ENCODE measurements at regions not wholly inside any gene's neighbourhood (a gene's known extent, or its start where the extent isn't known, plus 50 kb on each side); places are given as distances from the start of the nearest gene placed in this dataset.

DNA sequence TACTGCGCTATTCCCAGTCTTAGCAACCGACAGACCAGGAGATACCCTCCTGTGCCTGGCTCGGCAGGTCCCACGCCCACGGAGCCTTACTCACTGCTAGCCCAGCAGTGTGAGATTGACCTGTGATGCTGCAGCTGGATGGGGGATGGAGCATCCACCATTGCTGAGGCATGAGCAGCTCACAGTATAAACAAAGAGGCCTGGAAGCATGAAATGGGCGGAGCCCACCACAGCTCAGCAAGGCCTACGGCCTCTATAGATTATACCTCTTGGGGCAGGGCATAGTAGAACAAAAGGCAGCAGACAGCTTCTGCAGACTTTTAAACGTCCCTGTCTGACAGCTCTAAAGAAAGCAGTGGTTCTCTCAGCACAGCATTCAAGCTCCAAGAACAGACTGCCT is 160.3 kb downstream of the ANXA2 start:
- TF ChIP-seq, protein P1, sequence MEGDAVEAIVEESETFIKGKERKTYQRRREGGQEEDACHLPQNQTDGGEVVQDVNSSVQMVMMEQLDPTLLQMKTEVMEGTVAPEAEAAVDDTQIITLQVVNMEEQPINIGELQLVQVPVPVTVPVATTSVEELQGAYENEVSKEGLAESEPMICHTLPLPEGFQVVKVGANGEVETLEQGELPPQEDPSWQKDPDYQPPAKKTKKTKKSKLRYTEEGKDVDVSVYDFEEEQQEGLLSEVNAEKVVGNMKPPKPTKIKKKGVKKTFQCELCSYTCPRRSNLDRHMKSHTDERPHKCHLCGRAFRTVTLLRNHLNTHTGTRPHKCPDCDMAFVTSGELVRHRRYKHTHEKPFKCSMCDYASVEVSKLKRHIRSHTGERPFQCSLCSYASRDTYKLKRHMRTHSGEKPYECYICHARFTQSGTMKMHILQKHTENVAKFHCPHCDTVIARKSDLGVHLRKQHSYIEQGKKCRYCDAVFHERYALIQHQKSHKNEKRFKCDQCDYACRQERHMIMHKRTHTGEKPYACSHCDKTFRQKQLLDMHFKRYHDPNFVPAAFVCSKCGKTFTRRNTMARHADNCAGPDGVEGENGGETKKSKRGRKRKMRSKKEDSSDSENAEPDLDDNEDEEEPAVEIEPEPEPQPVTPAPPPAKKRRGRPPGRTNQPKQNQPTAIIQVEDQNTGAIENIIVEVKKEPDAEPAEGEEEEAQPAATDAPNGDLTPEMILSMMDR (conservative IDR thresholded peaks at IDR 0.05; ENCODE audit: low read depth in 2 of 2), result no peak
- TF ChIP-seq EZH2phosphoT487 (IDR thresholded peaks at IDR 0.05; ENCODE audit: unreplicated experiment) (no peak), POLR2AphosphoS5 (IDR thresholded peaks at IDR 0.05; ENCODE audit: low read depth) (no peak), EZH2 (IDR thresholded peaks at IDR 0.05; ENCODE audit: low read depth, unreplicated experiment) (no peak), ZNF331 (CRISPR knock-in tag; IDR thresholded peaks at IDR 0.05; ENCODE audit: low read depth) (no peak), REST (IDR thresholded peaks at IDR 0.05; ENCODE audit: unreplicated experiment) (no peak), CREB1 (CRISPR knock-in tag; IDR thresholded peaks at IDR 0.05; ENCODE audit: low read depth) (no peak), JUNB (IDR thresholded peaks at IDR 0.05; ENCODE audit: unreplicated experiment) (no peak), ZNF114 (CRISPR knock-in tag; IDR thresholded peaks at IDR 0.05) (no peak), ETS1 (IDR thresholded peaks at IDR 0.05) (no peak), STAT1 (IDR thresholded peaks at IDR 0.05; ENCODE audit: unreplicated experiment) (no peak), NANOG (IDR thresholded peaks at IDR 0.05; ENCODE audit: borderline replicate concordance) (no peak)
- TF ChIP-seq, protein P2, sequence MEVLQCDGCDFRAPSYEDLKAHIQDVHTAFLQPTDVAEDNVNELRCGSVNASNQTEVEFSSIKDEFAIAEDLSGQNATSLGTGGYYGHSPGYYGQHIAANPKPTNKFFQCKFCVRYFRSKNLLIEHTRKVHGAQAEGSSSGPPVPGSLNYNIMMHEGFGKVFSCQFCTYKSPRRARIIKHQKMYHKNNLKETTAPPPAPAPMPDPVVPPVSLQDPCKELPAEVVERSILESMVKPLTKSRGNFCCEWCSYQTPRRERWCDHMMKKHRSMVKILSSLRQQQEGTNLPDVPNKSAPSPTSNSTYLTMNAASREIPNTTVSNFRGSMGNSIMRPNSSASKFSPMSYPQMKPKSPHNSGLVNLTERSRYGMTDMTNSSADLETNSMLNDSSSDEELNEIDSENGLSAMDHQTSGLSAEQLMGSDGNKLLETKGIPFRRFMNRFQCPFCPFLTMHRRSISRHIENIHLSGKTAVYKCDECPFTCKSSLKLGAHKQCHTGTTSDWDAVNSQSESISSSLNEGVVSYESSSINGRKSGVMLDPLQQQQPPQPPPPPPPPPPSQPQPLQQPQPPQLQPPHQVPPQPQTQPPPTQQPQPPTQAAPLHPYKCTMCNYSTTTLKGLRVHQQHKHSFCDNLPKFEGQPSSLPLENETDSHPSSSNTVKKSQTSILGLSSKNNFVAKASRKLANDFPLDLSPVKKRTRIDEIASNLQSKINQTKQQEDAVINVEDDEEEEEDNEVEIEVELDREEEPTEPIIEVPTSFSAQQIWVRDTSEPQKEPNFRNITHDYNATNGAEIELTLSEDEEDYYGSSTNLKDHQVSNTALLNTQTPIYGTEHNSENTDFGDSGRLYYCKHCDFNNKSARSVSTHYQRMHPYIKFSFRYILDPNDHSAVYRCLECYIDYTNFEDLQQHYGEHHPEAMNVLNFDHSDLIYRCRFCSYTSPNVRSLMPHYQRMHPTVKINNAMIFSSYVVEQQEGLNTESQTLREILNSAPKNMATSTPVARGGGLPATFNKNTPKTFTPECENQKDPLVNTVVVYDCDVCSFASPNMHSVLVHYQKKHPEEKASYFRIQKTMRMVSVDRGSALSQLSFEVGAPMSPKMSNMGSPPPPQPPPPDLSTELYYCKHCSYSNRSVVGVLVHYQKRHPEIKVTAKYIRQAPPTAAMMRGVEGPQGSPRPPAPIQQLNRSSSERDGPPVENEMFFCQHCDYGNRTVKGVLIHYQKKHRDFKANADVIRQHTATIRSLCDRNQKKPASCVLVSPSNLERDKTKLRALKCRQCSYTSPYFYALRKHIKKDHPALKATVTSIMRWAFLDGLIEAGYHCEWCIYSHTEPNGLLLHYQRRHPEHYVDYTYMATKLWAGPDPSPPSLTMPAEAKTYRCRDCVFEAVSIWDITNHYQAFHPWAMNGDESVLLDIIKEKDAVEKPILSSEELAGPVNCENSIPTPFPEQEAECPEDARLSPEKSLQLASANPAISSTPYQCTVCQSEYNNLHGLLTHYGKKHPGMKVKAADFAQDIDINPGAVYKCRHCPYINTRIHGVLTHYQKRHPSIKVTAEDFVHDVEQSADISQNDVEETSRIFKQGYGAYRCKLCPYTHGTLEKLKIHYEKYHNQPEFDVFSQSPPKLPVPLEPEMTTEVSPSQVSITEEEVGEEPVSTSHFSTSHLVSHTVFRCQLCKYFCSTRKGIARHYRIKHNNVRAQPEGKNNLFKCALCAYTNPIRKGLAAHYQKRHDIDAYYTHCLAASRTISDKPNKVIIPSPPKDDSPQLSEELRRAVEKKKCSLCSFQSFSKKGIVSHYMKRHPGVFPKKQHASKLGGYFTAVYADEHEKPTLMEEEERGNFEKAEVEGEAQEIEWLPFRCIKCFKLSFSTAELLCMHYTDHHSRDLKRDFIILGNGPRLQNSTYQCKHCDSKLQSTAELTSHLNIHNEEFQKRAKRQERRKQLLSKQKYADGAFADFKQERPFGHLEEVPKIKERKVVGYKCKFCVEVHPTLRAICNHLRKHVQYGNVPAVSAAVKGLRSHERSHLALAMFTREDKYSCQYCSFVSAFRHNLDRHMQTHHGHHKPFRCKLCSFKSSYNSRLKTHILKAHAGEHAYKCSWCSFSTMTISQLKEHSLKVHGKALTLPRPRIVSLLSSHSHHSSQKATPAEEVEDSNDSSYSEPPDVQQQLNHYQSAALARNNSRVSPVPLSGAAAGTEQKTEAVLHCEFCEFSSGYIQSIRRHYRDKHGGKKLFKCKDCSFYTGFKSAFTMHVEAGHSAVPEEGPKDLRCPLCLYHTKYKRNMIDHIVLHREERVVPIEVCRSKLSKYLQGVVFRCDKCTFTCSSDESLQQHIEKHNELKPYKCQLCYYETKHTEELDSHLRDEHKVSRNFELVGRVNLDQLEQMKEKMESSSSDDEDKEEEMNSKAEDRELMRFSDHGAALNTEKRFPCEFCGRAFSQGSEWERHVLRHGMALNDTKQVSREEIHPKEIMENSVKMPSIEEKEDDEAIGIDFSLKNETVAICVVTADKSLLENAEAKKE (CRISPR knock-in tag; IDR thresholded peaks at IDR 0.05), result no peak
